NCI-H524 treated with DMSO at 0.1 percent for 48 hours (cell line): ENCODE measurements at regions not wholly inside any gene's neighbourhood (a gene's known extent, or its start where the extent isn't known, plus 50 kb on each side); places are given as distances from the start of the nearest gene placed in this dataset.
A peak's percentile ranks its signal among the peaks of the same experiment; 100 is the strongest.
"Not testable (repeated sequence)": the region's sequence is repeated elsewhere in the genome, so short reads cannot be mapped to it uniquely, and the experiment has no call there.

Experiments
- DNase-seq: peaks from one replicate; lab custom pipeline; 2025; lab: John Stamatoyannopoulos, UW

- no peak for DNase-seq
These were observed 247.8 kb downstream of the BCL2 start for GRCh38 chr18:63071701-63072141.

DNA sequence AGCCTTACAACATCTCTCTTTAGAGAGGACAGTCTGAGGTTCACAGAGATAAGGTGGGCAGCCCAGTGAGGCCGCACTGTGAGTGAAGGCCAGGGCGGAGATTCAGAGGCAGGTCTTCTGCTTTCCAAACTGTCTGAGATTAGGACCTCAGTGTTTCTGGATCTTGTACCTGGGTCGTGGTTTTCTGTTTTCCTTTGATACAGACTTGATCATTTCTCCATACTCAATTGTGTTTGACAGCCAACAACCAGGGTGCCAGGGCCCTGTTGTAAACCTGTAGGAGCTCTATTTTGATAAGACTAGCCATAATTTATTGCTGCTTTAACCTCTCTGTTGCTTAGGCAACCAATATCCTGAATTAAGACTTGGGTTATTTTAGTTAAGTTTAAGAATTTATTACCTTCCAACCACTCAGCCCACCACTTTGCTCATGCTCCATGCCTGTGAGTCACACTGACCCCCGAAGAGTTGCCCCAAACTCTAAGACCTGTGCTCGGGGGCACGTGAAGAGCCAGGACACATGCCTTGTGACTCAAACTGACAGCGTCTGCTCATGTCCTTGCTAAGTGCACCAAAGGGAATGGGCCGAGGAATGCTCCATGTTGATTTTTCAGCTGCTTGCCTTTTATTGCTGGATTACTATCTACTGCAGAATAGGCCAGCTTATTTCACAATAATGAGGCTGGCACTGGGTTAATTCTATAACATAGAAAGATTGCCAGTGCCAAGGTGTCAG lies 248.6 kb downstream of the BCL2 start:
- no peak for DNase-seq

DNA sequence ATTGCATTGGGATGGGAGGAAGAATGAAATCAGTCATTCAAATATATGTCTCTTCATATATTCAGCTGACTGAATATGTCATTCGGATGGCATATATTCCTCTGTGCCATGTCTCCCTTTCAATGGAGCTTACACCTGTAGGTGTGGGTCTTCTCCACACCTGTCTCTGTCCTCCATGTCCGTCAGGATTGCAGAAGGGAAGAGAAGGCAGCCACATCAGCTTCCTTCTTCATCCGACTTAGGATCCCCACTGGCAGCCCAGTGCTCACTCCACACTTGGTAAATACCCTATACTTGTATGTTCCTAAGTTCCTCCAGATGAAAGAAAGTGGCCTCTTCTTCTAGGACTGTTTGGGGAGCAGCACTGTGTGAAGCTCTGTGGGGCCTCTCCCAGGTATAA lies 250.1 kb downstream of the BCL2 start:
- DNase-seq, result no peak

GRCh38 chr18:63067939-63068338 lies 251.6 kb downstream of the BCL2 start:
- DNase-seq, result no peak

DNA sequence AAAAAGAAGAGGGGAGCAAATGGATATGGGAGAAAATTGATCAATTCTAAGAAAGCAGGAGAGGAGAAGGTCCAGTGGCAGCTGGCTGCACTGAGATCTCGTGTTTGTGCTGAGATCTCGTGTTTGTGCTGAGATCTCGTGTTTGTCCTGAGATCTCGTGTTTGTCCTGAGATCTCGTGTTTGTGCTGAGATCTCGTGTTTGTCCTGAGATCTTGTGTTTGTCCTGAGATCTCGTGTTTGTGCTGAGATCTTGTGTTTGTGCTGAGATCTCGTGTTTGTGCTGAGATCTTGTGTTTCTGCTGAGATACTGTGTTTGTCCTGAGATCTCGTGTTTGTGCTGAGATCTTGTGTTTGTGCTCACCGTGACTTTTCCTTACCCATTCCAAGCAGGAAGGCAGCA lies 254.4 kb downstream of the BCL2 start:
- no peak for DNase-seq

DNA sequence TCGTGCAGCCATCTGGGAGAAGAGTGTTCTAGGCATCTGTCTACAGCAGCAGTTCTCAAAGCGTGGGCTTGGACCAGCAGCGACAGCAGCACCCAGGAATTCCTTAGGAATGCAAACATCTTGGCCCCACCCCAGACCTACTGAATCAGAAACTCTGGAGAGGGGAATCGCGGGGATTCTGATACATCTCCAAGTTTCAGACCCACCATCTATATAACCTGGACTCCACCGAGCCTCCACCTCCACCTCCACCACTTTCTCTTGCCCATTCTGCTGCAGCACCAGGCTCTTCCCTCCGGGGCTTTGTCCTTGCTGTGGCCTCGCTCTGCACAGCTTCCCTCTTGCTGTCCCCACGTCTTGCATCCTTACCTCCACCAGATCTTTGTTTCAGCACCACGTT lies 256.4 kb downstream of the BCL2 start:
- no peak for DNase-seq

GRCh38 chr18:63062246-63062645 lies 257.3 kb downstream of the BCL2 start:
- DNase-seq, result no peak

- DNase-seq, result no peak
These were observed 258.3 kb downstream of the BCL2 start for GRCh38 chr18:63061303-63061702.

DNA sequence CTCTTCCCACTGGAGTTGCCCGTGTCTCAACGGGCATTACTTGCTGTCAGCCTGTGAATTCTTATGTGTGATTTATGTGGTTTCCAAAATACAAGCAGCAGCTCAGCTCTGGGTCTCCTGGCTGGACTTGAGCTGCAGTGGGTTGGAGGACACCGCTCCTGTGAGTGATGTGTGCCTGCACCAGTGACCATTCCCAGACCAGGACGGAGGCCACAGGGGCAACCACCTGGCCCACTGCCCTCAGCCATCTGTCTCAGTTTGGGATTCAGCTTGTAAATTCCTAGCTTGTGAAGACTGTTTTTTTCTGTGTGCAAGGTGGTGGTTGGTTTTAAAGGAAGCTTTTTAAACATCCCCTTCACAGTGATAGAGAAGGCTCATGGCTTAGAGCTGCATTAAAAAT lies 261.0 kb downstream of the BCL2 start:
- DNase-seq, result no peak

DNA sequence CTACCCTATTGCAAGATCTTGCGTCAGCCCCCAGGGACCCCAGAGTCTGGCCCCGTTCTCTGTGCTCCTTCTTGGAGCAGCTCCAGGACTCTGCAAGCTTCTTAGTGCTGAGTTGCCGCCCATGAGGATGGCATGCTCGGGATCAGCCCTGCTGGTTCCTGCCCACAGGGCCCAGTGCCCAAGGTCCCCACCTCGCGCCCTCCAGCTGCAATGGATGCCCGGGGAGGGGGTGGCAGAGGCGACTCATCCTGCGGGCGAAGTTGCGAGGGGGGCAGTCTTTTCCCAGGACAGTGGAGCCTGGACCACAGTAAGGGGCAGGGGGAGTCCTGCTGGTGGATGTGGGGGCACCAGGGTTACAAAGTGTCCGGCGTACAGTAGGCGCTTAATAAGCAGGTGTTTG lies 261.9 kb downstream of the BCL2 start:
- no peak for DNase-seq

- no peak for DNase-seq
These were observed 264.5 kb downstream of the BCL2 start for GRCh38 chr18:63054901-63055584.

GRCh38 chr18:63051928-63052327 lies 267.6 kb downstream of the BCL2 start:
- DNase-seq, result no peak

GRCh38 chr18:63050667-63051395 lies 268.7 kb downstream of the BCL2 start:
- DNase-seq, result not testable (repeated sequence)

- no peak for DNase-seq
These were observed 273.2 kb downstream of the BCL2 start for GRCh38 chr18:63046375-63046774.

DNA sequence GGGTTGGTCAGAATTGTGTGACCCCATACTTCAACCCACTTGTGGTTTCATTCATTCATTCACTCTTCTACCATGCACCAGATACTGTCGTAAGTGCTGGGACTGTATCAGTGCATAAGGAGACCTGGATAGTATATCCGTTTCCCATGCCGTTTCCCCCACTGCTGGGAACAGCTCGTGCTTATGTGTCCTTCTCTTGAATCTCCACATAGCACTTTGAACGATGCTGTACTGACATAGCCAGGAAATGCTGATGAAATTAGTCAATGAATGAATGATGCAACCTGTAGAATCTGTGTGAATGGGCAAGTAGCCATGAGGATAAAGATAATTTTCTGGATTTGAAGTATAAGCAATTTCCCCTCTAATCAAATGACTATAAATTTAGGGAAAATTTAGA lies 276.1 kb downstream of the BCL2 start:
- DNase-seq, result no peak

DNA sequence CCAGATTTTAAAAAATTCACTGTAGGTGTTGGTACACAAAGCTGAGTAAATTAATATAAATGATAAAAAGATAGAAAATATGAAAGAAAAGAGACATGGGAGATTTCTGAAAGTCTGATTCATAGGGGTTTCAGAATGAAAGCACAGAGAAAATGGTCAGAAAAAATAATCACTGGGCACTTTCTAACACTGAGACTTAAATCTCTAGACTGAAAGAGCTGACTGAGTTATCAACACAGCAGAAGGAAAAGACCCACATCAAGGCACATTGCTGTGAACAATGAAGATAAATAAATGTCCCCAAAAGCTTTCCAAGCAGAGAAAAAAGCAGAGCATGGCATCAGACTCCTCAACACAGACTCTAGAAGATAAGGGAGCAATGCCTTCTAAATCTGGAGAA lies 277.2 kb downstream of the BCL2 start:
- no peak for DNase-seq

GRCh38 chr18:63040788-63041410 lies 278.7 kb downstream of the BCL2 start:
- no peak for DNase-seq

DNA sequence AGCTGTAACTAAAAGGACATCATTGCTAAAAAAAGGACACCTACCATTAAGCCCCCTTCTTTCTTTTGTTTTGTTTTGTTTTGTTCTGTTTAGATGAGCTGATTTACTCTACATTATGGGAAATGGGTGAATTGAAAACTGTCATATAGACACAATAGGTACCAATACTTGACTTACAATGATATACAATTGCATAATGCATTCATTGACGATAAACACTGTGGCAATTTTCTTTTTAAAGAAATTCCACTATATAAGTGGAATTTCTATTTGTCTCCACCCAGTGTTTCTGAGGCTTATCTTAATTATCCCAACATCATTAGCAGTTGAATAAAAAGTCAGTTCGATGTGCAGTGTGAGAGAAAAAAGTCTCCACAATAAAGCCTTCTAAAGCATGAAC lies 282.1 kb downstream of the BCL2 start:
- DNase-seq, result no peak

GRCh38 chr18:63031375-63031774 lies 288.2 kb downstream of the BCL2 start:
- DNase-seq, result peak; percentile 57
